ENCODE measurements at regions not wholly inside any gene's neighbourhood (a gene's known extent, or its start where the extent isn't known, plus 50 kb on each side); places are given as distances from the start of the nearest gene placed in this dataset.

DNA sequence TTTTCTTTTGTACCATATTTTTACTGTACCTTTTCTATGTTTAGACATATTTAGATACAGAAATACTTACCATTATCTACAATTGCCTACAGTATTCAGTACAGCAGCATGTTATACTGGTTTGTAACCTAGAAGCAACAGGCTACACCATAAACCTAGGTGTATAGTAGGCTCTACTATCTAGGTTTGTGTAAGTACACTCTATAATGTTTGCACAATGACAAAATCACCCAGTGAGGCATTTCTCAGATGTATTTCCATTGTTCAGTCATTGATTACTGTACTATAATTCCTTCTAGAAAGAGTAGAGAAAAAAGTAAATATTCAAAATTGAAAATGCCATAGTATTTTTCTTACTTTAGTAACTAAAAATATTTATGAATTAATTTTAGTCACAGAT, 490.1 kb upstream of the REG3G start (continued):
- TF ChIP-seq, protein P1, sequence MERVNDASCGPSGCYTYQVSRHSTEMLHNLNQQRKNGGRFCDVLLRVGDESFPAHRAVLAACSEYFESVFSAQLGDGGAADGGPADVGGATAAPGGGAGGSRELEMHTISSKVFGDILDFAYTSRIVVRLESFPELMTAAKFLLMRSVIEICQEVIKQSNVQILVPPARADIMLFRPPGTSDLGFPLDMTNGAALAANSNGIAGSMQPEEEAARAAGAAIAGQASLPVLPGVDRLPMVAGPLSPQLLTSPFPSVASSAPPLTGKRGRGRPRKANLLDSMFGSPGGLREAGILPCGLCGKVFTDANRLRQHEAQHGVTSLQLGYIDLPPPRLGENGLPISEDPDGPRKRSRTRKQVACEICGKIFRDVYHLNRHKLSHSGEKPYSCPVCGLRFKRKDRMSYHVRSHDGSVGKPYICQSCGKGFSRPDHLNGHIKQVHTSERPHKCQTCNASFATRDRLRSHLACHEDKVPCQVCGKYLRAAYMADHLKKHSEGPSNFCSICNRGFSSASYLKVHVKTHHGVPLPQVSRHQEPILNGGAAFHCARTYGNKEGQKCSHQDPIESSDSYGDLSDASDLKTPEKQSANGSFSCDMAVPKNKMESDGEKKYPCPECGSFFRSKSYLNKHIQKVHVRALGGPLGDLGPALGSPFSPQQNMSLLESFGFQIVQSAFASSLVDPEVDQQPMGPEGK (CRISPR knock-in tag; IDR thresholded peaks at IDR 0.05; ENCODE audit: borderline replicate concordance), result no peak

DNA sequence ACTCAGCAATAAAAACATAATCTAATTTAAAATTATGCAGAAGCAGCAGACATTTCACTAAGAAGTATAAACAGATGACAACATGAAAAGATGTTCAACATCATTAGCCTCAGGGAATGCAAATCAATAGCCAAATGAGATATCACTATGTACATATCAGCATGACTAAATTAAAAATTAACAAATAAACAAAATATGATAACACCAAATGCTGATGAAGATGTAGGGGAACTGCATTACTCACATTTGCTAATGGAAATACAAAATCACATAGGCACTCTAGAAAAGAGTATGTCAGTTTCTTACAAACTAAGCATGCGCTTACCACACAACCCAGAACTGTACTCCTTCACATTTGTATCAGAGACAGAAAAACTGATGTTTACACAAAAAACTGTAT, 487.2 kb upstream of the REG3G start:
- TF ChIP-seq, protein P2, sequence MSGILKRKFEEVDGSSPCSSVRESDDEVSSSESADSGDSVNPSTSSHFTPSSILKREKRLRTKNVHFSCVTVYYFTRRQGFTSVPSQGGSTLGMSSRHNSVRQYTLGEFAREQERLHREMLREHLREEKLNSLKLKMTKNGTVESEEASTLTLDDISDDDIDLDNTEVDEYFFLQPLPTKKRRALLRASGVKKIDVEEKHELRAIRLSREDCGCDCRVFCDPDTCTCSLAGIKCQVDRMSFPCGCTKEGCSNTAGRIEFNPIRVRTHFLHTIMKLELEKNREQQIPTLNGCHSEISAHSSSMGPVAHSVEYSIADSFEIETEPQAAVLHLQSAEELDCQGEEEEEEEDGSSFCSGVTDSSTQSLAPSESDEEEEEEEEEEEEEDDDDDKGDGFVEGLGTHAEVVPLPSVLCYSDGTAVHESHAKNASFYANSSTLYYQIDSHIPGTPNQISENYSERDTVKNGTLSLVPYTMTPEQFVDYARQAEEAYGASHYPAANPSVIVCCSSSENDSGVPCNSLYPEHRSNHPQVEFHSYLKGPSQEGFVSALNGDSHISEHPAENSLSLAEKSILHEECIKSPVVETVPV (CRISPR knock-in tag; IDR thresholded peaks at IDR 0.05), result no peak
- TF ChIP-seq, protein P3, sequence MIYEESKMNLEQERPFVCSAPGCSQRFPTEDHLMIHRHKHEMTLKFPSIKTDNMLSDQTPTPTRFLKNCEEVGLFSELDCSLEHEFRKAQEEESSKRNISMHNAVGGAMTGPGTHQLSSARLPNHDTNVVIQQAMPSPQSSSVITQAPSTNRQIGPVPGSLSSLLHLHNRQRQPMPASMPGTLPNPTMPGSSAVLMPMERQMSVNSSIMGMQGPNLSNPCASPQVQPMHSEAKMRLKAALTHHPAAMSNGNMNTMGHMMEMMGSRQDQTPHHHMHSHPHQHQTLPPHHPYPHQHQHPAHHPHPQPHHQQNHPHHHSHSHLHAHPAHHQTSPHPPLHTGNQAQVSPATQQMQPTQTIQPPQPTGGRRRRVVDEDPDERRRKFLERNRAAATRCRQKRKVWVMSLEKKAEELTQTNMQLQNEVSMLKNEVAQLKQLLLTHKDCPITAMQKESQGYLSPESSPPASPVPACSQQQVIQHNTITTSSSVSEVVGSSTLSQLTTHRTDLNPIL (CRISPR knock-in tag; IDR thresholded peaks at IDR 0.05; ENCODE audit: low read depth), result no peak
- TF ChIP-seq GLIS3 (CRISPR knock-in tag; IDR thresholded peaks at IDR 0.05), result no peak
- no peak for TF ChIP-seq ZFP3 (CRISPR knock-in tag; IDR thresholded peaks at IDR 0.05)
- no peak for TF ChIP-seq PPARA (CRISPR knock-in tag; IDR thresholded peaks at IDR 0.05; ENCODE audit: borderline replicate concordance)
- no peak for TF ChIP-seq SNAI2 (CRISPR knock-in tag; IDR thresholded peaks at IDR 0.05)
- TF ChIP-seq TCF4 (CRISPR knock-in tag; IDR thresholded peaks at IDR 0.05; ENCODE audit: borderline replicate concordance), result no peak
- TF ChIP-seq, protein P4, sequence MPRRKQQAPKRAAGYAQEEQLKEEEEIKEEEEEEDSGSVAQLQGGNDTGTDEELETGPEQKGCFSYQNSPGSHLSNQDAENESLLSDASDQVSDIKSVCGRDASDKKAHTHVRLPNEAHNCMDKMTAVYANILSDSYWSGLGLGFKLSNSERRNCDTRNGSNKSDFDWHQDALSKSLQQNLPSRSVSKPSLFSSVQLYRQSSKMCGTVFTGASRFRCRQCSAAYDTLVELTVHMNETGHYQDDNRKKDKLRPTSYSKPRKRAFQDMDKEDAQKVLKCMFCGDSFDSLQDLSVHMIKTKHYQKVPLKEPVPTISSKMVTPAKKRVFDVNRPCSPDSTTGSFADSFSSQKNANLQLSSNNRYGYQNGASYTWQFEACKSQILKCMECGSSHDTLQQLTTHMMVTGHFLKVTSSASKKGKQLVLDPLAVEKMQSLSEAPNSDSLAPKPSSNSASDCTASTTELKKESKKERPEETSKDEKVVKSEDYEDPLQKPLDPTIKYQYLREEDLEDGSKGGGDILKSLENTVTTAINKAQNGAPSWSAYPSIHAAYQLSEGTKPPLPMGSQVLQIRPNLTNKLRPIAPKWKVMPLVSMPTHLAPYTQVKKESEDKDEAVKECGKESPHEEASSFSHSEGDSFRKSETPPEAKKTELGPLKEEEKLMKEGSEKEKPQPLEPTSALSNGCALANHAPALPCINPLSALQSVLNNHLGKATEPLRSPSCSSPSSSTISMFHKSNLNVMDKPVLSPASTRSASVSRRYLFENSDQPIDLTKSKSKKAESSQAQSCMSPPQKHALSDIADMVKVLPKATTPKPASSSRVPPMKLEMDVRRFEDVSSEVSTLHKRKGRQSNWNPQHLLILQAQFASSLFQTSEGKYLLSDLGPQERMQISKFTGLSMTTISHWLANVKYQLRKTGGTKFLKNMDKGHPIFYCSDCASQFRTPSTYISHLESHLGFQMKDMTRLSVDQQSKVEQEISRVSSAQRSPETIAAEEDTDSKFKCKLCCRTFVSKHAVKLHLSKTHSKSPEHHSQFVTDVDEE (CRISPR knock-in tag; IDR thresholded peaks at IDR 0.05), result no peak
- no peak for TF ChIP-seq TOX (CRISPR knock-in tag; IDR thresholded peaks at IDR 0.05; ENCODE audit: borderline replicate concordance)
- TF ChIP-seq RARB (CRISPR knock-in tag; IDR thresholded peaks at IDR 0.05), result no peak
- ATAC-seq, result no peak

DNA sequence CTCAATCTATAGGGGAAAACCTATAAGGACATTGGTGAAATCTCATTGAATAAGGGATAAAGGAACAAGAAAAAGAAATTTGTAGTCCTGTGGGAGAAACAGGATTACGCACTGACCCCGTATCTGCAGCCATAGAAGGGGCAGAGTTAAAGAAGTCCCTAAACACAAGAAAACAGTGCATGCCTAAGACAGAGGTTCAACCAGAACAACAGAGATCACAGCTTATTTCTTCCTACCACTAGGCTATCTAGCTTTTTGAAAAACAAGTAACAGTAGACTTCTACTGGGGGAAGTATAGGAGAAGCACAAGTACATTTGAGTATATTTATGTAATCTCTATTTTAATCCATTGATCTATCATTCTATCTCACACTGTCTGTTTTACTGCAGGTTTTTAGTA, 485.2 kb upstream of the REG3G start:
- ATAC-seq, result no peak
- TF ChIP-seq ZNF565 (CRISPR knock-in tag; conservative IDR thresholded peaks at IDR 0.05; ENCODE audit: low read depth) (no peak), SNAI2 (CRISPR knock-in tag; IDR thresholded peaks at IDR 0.05) (no peak), TCF4 (CRISPR knock-in tag; IDR thresholded peaks at IDR 0.05; ENCODE audit: borderline replicate concordance) (no peak), RARB (CRISPR knock-in tag; IDR thresholded peaks at IDR 0.05) (no peak), ZNF70 (CRISPR knock-in tag; IDR thresholded peaks at IDR 0.05) (no peak), ISL1 (CRISPR knock-in tag; IDR thresholded peaks at IDR 0.05) (no peak), ZFP3 (CRISPR knock-in tag; IDR thresholded peaks at IDR 0.05) (no peak)
- TF ChIP-seq, protein P2 (CRISPR knock-in tag; IDR thresholded peaks at IDR 0.05), result no peak

DNA sequence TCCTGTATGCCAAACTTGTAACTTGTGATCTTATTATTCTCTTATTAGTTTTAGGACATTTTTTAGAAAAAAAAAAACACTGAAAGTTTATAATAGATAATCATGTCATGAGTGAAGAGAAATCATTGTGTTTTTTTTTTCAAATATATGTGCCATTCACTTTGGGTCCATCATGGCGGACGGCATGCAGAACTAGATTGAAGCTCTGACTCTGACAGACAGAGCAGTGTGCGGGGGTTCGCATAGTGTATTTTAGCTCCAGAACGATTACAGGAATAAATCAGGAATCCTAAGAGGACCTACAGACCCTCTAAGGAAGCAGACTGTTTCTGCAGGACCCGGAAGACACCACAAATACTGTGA, 484.4 kb upstream of the REG3G start:
- TF ChIP-seq GLIS3 (CRISPR knock-in tag; IDR thresholded peaks at IDR 0.05), result no peak
- TF ChIP-seq ARNTL (CRISPR knock-in tag; IDR thresholded peaks at IDR 0.05; ENCODE audit: borderline replicate concordance, low read depth), result no peak
- TF ChIP-seq, protein P2 (CRISPR knock-in tag; IDR thresholded peaks at IDR 0.05), result no peak
- no peak for TF ChIP-seq TCF4 (CRISPR knock-in tag; IDR thresholded peaks at IDR 0.05; ENCODE audit: borderline replicate concordance)
- TF ChIP-seq ZNF565 (CRISPR knock-in tag; conservative IDR thresholded peaks at IDR 0.05; ENCODE audit: low read depth), result no peak
- TF ChIP-seq, protein P3 (CRISPR knock-in tag; IDR thresholded peaks at IDR 0.05; ENCODE audit: low read depth), result no peak
- no peak for TF ChIP-seq ZFP30 (CRISPR knock-in tag; IDR thresholded peaks at IDR 0.05)
- no peak for TF ChIP-seq ZNF70 (CRISPR knock-in tag; IDR thresholded peaks at IDR 0.05)
- TF ChIP-seq ESRRG (CRISPR knock-in tag; IDR thresholded peaks at IDR 0.05), result no peak
- TF ChIP-seq PPARA (CRISPR knock-in tag; IDR thresholded peaks at IDR 0.05; ENCODE audit: borderline replicate concordance), result no peak
- TF ChIP-seq ZC3H10 (CRISPR knock-in tag; IDR thresholded peaks at IDR 0.05), result no peak
- no peak for TF ChIP-seq CSDC2 (CRISPR knock-in tag; IDR thresholded peaks at IDR 0.05)
- no peak for ATAC-seq

All from SK-N-SH treated with all-trans-retinoic acid at 6 μM for 48 hours (cell line).